GM23338 (cell line): ENCODE measurements at regions not wholly inside any gene's neighbourhood (a gene's known extent, or its start where the extent isn't known, plus 50 kb on each side); places are given as distances from the start of the nearest gene placed in this dataset.

Experiments used
- ATAC-seq: fragments of 200-7000 bp; cut with Tn5 transposase; 3 replicates; pipeline ENCODE4 v1.9.1; 2020
- DNase-seq: peaks from one replicate; pipeline ENCODE4 v3.0.0-alpha.2; 2015; ENCODE audit warnings: low spot score
- H2AFZ ChIP-seq: fragments of 200-600 bp; sonication (generic); 2 replicates; pipeline ENCODE4 v1.8.0; 2016; ENCODE audit warnings: antibody characterized with exemption, mild to moderate bottlenecking, moderate library complexity
- H3F3A ChIP-seq: fragments of 200-600 bp; sonication (generic); replicated peaks from 2 replicates; pipeline ENCODE4 v1.8.0; 2017; ENCODE audit warnings: antibody characterized with exemption, mixed run types, low read depth
- H3K27ac ChIP-seq: fragments of 200-600 bp; sonication (generic); 2 replicates; pipeline ENCODE4 v1.6.1; 2016; ENCODE audit warnings: low read depth
- H3K27me3 ChIP-seq: fragments of 200-600 bp; sonication (generic); 2 replicates; pipeline ENCODE4 v1.8.0; 2016; ENCODE audit warnings: mild to moderate bottlenecking, mixed run types, moderate library complexity; ENCODE audit not compliant: insufficient read depth
- H3K36me3 ChIP-seq: fragments of 200-600 bp; sonication (generic); 2 replicates; pipeline ENCODE4 v1.8.0; 2016; ENCODE audit warnings: mild to moderate bottlenecking; ENCODE audit not compliant: insufficient read depth
- H3K4me1 ChIP-seq: fragments of 200-600 bp; sonication (generic); 2 replicates; pipeline ENCODE4 v1.8.0; 2016; ENCODE audit warnings: mild to moderate bottlenecking, moderate library complexity; ENCODE audit not compliant: insufficient read depth
- H3K4me2 ChIP-seq: fragments of 200-600 bp; sonication (generic); 2 replicates; pipeline ENCODE4 v1.7.1; 2017; ENCODE audit warnings: mixed run types
- H3K4me3 ChIP-seq: fragments of 200-600 bp; sonication (generic); 2 replicates; pipeline ENCODE4 v1.6.1; 2016; ENCODE audit warnings: mixed run types
- H3K79me2 ChIP-seq: fragments of 200-600 bp; sonication (generic); replicated peaks from 2 replicates; pipeline ENCODE4 v1.8.0; 2017; ENCODE audit warnings: mild to moderate bottlenecking; ENCODE audit not compliant: insufficient read depth
- H3K9me2 ChIP-seq: fragments of 200-600 bp; sonication (generic); 2 replicates; pipeline ENCODE4 v1.8.0; 2017; ENCODE audit not compliant: insufficient read depth
- H4K20me1 ChIP-seq: fragments of 200-600 bp; sonication (generic); replicated peaks from 2 replicates; pipeline ENCODE4 v1.8.0; 2017; ENCODE audit warnings: mild to moderate bottlenecking; ENCODE audit not compliant: insufficient read depth
- H3K27ac Mint-ChIP-seq: 2 replicates; pipeline ENCODE4 v1.8.0; 2020; ENCODE audit warnings: inconsistent platforms, mild to moderate bottlenecking, moderate library complexity, mixed read lengths
- H3K27me3 Mint-ChIP-seq: 3 replicates; pipeline ENCODE4 v1.8.0; 2022; ENCODE audit warnings: low read depth, mild to moderate bottlenecking, moderate library complexity, mixed read lengths, inconsistent platforms; ENCODE audit not compliant: insufficient read depth, poor library complexity
- H3K36me3 Mint-ChIP-seq: 3 replicates; pipeline ENCODE4 v1.8.0; 2021; ENCODE audit warnings: low read depth, mild to moderate bottlenecking, inconsistent platforms, moderate library complexity, mixed read lengths
- H3K4me1 Mint-ChIP-seq: 3 replicates; pipeline ENCODE4 v1.8.0; 2020; ENCODE audit warnings: mild to moderate bottlenecking, inconsistent platforms, mixed read lengths
- H3K4me3 Mint-ChIP-seq: 3 replicates; pipeline ENCODE4 v1.8.0; 2021; ENCODE audit warnings: moderate library complexity, mild to moderate bottlenecking, inconsistent platforms, mixed read lengths
- H3K9me3 Mint-ChIP-seq: 3 replicates; pipeline ENCODE4 v1.8.0; 2020; ENCODE audit warnings: moderate library complexity, mild to moderate bottlenecking, inconsistent platforms, mixed read lengths
- EZH2phosphoT487 ChIP-seq: fragments of 200-600 bp; sonication (generic); IDR thresholded peaks from one replicate; pipeline ENCODE4 v1.8.1; 2018; ENCODE audit warnings: antibody characterized with exemption; ENCODE audit not compliant: unreplicated experiment
- NANOG ChIP-seq: IDR thresholded peaks from 2 replicates; pipeline ENCODE4 v1.6.1; 2016; ENCODE audit warnings: antibody characterized with exemption, borderline replicate concordance
- REST ChIP-seq: IDR thresholded peaks from one replicate; pipeline ENCODE4 v1.6.1; 2018; ENCODE audit warnings: antibody characterized with exemption; ENCODE audit not compliant: unreplicated experiment
- ZNF114 ChIP-seq: fragments of 250-450 bp; sonication (Bioruptor Pico); IDR thresholded peaks from 2 replicates; pipeline ENCODE4 v1.5.0; 2020; ENCODE audit warnings: mild to moderate bottlenecking, moderate library complexity
- ZNF331 ChIP-seq: fragments of 250-450 bp; sonication (Bioruptor Pico); IDR thresholded peaks from 2 replicates; pipeline ENCODE4 v1.5.0; 2020; ENCODE audit warnings: low read depth, mild to moderate bottlenecking, moderate library complexity
- ZNF462 ChIP-seq: fragments of 250-450 bp; sonication (Bioruptor Pico); IDR thresholded peaks from 2 replicates; pipeline ENCODE4 v1.5.0; 2020; ENCODE audit warnings: mild to moderate bottlenecking, moderate library complexity

GRCh38 chr12:88816201-88816600, 235.9 kb upstream of the KITLG start:
- TF ChIP-seq EZH2phosphoT487, result no peak
- no peak for TF ChIP-seq NANOG
- no peak for TF ChIP-seq ZNF462 (CRISPR knock-in tag)
- no peak for TF ChIP-seq ZNF331 (CRISPR knock-in tag)
- TF ChIP-seq REST, result no peak
- no peak for TF ChIP-seq ZNF114 (CRISPR knock-in tag)
- Histone ChIP-seq H3K4me1 (no peaks in the 10 kb centered on the region), H3K4me3 (no peak overlapping the region), H3K9me2 (no peaks in the 10 kb centered on the region), H3K27me3 (no peaks in the 10 kb centered on the region), H3K36me3 (no peaks in the 10 kb centered on the region), H3K27ac (no peak overlapping the region), H3K79me2 (no peaks in the 10 kb centered on the region), H2AFZ (peak overlapping the region; percentile 19; the same call in 1 of the 2 replicates), H3F3A (no peaks in the 10 kb centered on the region), H4K20me1 (no peaks in the 10 kb centered on the region), H3K4me2 (no peak overlapping the region)
- Mint-ChIP-seq H3K4me1 (no peaks in the 10 kb centered on the region), H3K27me3 (peaks cover 2% of the 10 kb centered on the region), H3K27ac (no peak overlapping the region), H3K4me3 (no peak overlapping the region), H3K9me3 (peaks cover 5% of the 10 kb centered on the region; the same call in 1 of the 3 replicates), H3K36me3 (no peaks in the 10 kb centered on the region)
- DNase-seq (no peak), ATAC-seq (no peak)
